ENCODE measurements at regions not wholly inside any gene's neighbourhood (a gene's known extent, or its start where the extent isn't known, plus 50 kb on each side); places are given as distances from the start of the nearest gene placed in this dataset.

GRCh38 chr17:74117999-74118421 is 85.5 kb upstream of the RPL38 start:
- no peak overlapping the region for H3K27ac Mint-ChIP-seq
- POLR2A ChIA-PET = no interaction called here
- ATAC-seq (ENCODE audit: poor library complexity) = no peak
- H3K4me1 Mint-ChIP-seq (ENCODE audit: low read depth) = no peaks in the 10 kb centered on the region
- H3K36me3 Mint-ChIP-seq (ENCODE audit: low read depth) = no peaks in the 10 kb centered on the region
- no peak for DNase-seq
- H3K9me3 ChIP-seq (ENCODE audit: control insufficient read depth in 1 of 2, insufficient read depth in 1 of 2, low read length in 2 of 2) = peaks cover 0 to 11% of the 10 kb centered on the region in 2 experiments
- CTCF ChIA-PET = no interaction called here
- no peaks in the 10 kb centered on the region for H3K36me3 ChIP-seq (ENCODE audit: insufficient read depth, low read length)
- H3K27me3 ChIP-seq (ENCODE audit: control insufficient read depth in 1 of 2, insufficient read depth in 2 of 2, low read length in 2 of 2) = peaks cover 2 to 21% of the 10 kb centered on the region in 2 experiments
- H3K27ac ChIP-seq (ENCODE audit: low read depth in 1 of 2, low read length in 2 of 2) = no peak overlapping the region
- intact Hi-C loops (cut with DNase I, micrococcal nuclease) = no loop called here
- H3K4me1 ChIP-seq (ENCODE audit: insufficient read depth, low read length) = no peaks in the 10 kb centered on the region
- H3K27me3 Mint-ChIP-seq = peaks cover 16% of the 10 kb centered on the region
- H3K4me3 Mint-ChIP-seq = no peak overlapping the region
- no peaks in the 10 kb centered on the region for H3K9me3 Mint-ChIP-seq
- no peak overlapping the region for H3K4me3 ChIP-seq (ENCODE audit: low read length)
- no peak for TF ChIP-seq CTCF (IDR thresholded peaks at IDR 0.05)

GRCh38 chr17:74118504-74118903 is 85.0 kb upstream of the RPL38 start:
- H3K9me3 ChIP-seq (ENCODE audit: control insufficient read depth in 1 of 2, insufficient read depth in 1 of 2, low read length in 2 of 2) = peaks cover 0 to 6% of the 10 kb centered on the region in 2 experiments
- H3K4me3 ChIP-seq (ENCODE audit: low read length) = no peak overlapping the region
- H3K27me3 ChIP-seq (ENCODE audit: control insufficient read depth in 1 of 2, insufficient read depth in 2 of 2, low read length in 2 of 2) = peaks cover 2 to 21% of the 10 kb centered on the region in 2 experiments
- Mint-ChIP-seq H3K27me3 (peaks cover 16% of the 10 kb centered on the region), H3K9me3 (no peaks in the 10 kb centered on the region), H3K27ac (no peak overlapping the region), H3K36me3 (ENCODE audit: low read depth) (no peaks in the 10 kb centered on the region), H3K4me1 (ENCODE audit: low read depth) (no peaks in the 10 kb centered on the region), H3K4me3 (no peak overlapping the region)
- H3K4me1 ChIP-seq (ENCODE audit: insufficient read depth, low read length) = no peaks in the 10 kb centered on the region
- intact Hi-C loops (cut with DNase I, micrococcal nuclease) = no loop called here
- ATAC-seq (ENCODE audit: poor library complexity) (no peak), DNase-seq (no peak)
- no peak for TF ChIP-seq CTCF (IDR thresholded peaks at IDR 0.05)
- CTCF ChIA-PET = interaction anchor here (0.6 kb wide), 1 partner anchor 32 kb away, joined by 3 read pairs; no protein-coding TSS in a partner anchor
- H3K27ac ChIP-seq (ENCODE audit: low read depth in 1 of 2, low read length in 2 of 2) = no peak overlapping the region
- H3K36me3 ChIP-seq (ENCODE audit: insufficient read depth, low read length) = no peaks in the 10 kb centered on the region
- POLR2A ChIA-PET = no interaction called here

- ATAC-seq (ENCODE audit: poor library complexity) (no peak), DNase-seq (no peak)
- Mint-ChIP-seq H3K36me3 (ENCODE audit: low read depth) (no peaks in the 10 kb centered on the region), H3K27ac (no peak overlapping the region), H3K4me1 (ENCODE audit: low read depth) (no peaks in the 10 kb centered on the region), H3K27me3 (peaks cover 20% of the 10 kb centered on the region), H3K9me3 (no peaks in the 10 kb centered on the region), H3K4me3 (no peak overlapping the region)
- no peak for TF ChIP-seq CTCF (IDR thresholded peaks at IDR 0.05)
- H3K27ac ChIP-seq (ENCODE audit: low read depth in 1 of 2, low read length in 2 of 2) = no peak overlapping the region
- ChIA-PET CTCF (interaction anchor here (0.6 kb wide), 1 partner anchor 33 kb away, joined by 3 read pairs; no protein-coding TSS in a partner anchor), POLR2A (no interaction called here)
- H3K4me3 ChIP-seq (ENCODE audit: low read length) = no peak overlapping the region
- no peaks in the 10 kb centered on the region for H3K4me1 ChIP-seq (ENCODE audit: insufficient read depth, low read length)
- no peaks in the 10 kb centered on the region for H3K36me3 ChIP-seq (ENCODE audit: insufficient read depth, low read length)
- intact Hi-C loops (cut with DNase I, micrococcal nuclease) = no loop called here
- H3K9me3 ChIP-seq (ENCODE audit: control insufficient read depth in 1 of 2, insufficient read depth in 1 of 2, low read length in 2 of 2) = peaks cover 0 to under 1% of the 10 kb centered on the region in 2 experiments
- peaks cover 2 to 21% of the 10 kb centered on the region in 2 experiments for H3K27me3 ChIP-seq (ENCODE audit: control insufficient read depth in 1 of 2, insufficient read depth in 2 of 2, low read length in 2 of 2)
Observed at GRCh38 chr17:74119049-74119580, 84.4 kb upstream of the RPL38 start.

Measured in CD4-positive, alpha-beta T cell (primary cell).